ENCODE measurements at regions not wholly inside any gene's neighbourhood (a gene's known extent, or its start where the extent isn't known, plus 50 kb on each side); places are given as distances from the start of the nearest gene placed in this dataset.

DNA sequence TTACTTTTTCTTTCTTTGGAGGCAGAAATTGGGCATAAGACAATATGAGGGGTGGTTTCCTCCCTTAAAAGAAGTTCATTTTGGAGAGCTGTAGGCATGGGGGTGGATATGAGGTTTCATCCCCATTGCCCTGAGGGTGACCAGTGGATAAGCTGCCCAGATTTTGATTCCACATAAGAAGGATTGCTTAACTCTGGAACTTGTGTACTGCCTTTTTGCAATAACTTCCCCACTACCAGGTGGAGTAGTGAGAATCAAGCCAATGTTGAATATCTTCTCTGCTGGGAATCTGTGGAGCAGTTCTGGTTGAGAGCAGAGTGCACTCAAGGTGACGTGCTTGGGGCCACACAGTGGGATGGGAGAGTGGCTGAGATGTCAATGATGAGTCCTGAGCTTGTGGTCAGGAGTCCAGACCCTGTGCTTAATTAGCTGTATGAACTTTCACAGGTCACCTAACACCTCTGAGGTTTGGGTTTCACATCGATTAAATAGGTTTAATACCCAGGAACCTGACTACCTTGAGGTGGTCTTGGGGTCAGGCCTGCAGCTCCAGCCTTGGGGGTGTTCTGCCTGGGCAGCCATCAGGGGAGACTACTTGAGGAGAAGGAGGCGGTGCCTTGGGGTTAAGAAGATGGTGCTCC lies 152.9 kb downstream of the FCRL5 start:
- H3K4me1 ChIP-seq, result peaks cover 8 to 27% (median 18%) of the 10 kb centered on the region in 6 donors
- TF ChIP-seq POLR2A (IDR thresholded peaks at IDR 0.05) (no peak), POLR2AphosphoS5 (IDR thresholded peaks at IDR 0.05) (no peak), CTCF (IDR thresholded peaks at IDR 0.05 in 8 of 11, conservative IDR thresholded peaks at IDR 0.05 in 3 of 11) (no peak)
- intact Hi-C loops (cut with DNase I; ENCODE audit: low total_unique reads), result no loop called here
- H3K36me3 ChIP-seq, result no peaks in the 10 kb centered on the region
- no peaks in the 10 kb centered on the region for H3K9me3 ChIP-seq
- no peak for DNase-seq
- H3K4me3 ChIP-seq, result no peak overlapping the region
- H3K27ac ChIP-seq, result no peak overlapping the region
- WGBS, 5 donors, result 54 to 68% (median 62%) methylated on average over 3 of the region's 3 CpGs
- peaks cover 0 to 14% (median 0%) of the 10 kb centered on the region in 7 donors for H3K27me3 ChIP-seq (replicated peaks in 1 of 7)

DNA sequence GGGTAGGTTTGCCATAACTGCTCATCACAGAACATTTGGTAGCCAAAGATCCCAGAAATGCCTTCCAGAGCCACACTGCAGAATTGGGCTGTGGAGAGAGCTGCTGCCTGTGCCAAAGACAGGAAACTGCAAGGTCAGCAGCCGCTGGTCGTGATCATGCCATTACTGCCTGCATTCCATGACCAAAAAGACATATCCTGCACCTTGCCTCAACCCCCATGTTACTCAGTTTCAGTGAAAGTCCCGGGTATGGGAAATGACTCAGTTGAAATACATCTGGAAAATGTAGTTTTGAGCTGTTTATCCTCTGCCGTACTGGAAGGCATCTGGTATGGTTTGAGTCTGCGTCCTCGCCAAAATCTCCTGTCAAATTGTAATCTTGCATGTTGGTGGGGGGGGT lies 161.7 kb downstream of the FCRL5 start:
- 54 to 74% (median 61%) methylated on average over 5 to 6 of the region's 6 CpGs for WGBS, 5 donors
- no peaks in the 10 kb centered on the region for H3K36me3 ChIP-seq
- H3K4me1 ChIP-seq, result no peaks in the 10 kb centered on the region
- H3K4me3 ChIP-seq, result no peak overlapping the region
- H3K27ac ChIP-seq, result no peak overlapping the region
- no peak for DNase-seq
- no peak for TF ChIP-seq POLR2A (IDR thresholded peaks at IDR 0.05)
- TF ChIP-seq CTCF (IDR thresholded peaks at IDR 0.05 in 8 of 11, conservative IDR thresholded peaks at IDR 0.05 in 3 of 11), result no peak
- TF ChIP-seq POLR2AphosphoS5 (IDR thresholded peaks at IDR 0.05), result no peak
- peaks cover 0 to 9% (median 0%) of the 10 kb centered on the region in 8 donors for H3K9me3 ChIP-seq
- intact Hi-C loops (cut with DNase I; ENCODE audit: low total_unique reads), result no loop called here
- H3K27me3 ChIP-seq (replicated peaks in 1 of 7), result peaks cover 0 to 16% (median 0%) of the 10 kb centered on the region in 7 donors

DNA sequence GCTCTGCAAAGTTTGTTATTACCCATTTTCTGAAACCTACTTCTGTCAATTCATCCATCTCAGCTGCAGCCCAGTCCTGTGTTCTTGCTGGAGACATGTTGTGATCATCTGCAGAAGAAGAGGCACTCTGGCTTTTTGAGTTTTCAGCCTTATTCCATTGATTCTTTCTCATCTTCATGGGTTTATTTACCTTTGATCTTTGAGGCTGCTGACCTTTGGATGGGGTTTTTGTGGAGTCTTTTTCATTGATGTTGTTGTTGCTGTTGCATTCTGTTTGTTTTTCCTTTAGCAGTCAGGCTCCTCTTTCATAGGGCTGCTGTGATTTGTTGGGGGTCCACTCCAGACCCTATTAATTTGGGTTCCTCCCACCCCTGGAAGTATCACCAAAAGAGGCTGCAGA lies 164.3 kb downstream of the FCRL5 start:
- Histone ChIP-seq H3K9me3 (no peaks in the 10 kb centered on the region), H3K27ac (no peak overlapping the region), H3K4me1 (no peaks in the 10 kb centered on the region), H3K36me3 (no peaks in the 10 kb centered on the region), H3K27me3 (replicated peaks in 1 of 7) (peaks cover 0 to 24% (median 0%) of the 10 kb centered on the region in 7 donors), H3K4me3 (no peak overlapping the region)
- TF ChIP-seq POLR2AphosphoS5 (IDR thresholded peaks at IDR 0.05) (no peak), POLR2A (IDR thresholded peaks at IDR 0.05) (no peak), CTCF (IDR thresholded peaks at IDR 0.05 in 8 of 11, conservative IDR thresholded peaks at IDR 0.05 in 3 of 11) (no peak)
- intact Hi-C loops (cut with DNase I; ENCODE audit: low total_unique reads), result no loop called here
- DNase-seq, result no peak

DNA sequence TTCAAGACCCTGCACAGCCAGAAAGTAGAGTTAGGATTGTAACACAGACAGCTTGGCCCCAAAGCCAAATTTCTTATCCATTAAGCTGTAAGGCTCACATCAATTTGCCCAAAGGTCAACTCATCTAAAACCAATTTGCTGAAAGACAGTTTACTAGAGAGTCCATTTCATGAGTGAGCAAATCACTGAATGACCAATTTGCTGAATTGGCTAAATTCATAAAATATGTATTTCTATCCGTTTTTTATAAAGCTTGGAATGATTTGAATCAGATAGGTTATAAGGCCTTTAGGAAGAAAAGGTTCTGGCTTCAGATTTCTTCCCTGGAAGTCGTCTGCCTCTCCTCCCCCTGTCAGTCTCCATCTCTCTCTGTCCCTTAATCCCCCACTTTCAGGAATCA lies 168.1 kb downstream of the FCRL5 start:
- intact Hi-C loops (cut with DNase I; ENCODE audit: low total_unique reads), result no loop called here
- 62 to 78% (median 73%) methylated on average over 2 of the region's 2 CpGs for WGBS, 5 donors
- H3K9me3 ChIP-seq, result no peaks in the 10 kb centered on the region

More for the DNA sequence above, 168.1 kb downstream of the FCRL5 start:
- Histone ChIP-seq H3K27me3 (replicated peaks in 1 of 7) (peaks cover 0 to 31% (median 0%) of the 10 kb centered on the region in 7 donors), H3K36me3 (no peaks in the 10 kb centered on the region), H3K27ac (no peak overlapping the region), H3K4me1 (no peaks in the 10 kb centered on the region), H3K4me3 (no peak overlapping the region)
- TF ChIP-seq POLR2AphosphoS5 (IDR thresholded peaks at IDR 0.05), result no peak
- DNase-seq, result no peak

All from spleen (tissue), 11 donors.